ENCODE measurements at regions not wholly inside any gene's neighbourhood (a gene's known extent, or its start where the extent isn't known, plus 50 kb on each side); places are given as distances from the start of the nearest gene placed in this dataset.

DNA sequence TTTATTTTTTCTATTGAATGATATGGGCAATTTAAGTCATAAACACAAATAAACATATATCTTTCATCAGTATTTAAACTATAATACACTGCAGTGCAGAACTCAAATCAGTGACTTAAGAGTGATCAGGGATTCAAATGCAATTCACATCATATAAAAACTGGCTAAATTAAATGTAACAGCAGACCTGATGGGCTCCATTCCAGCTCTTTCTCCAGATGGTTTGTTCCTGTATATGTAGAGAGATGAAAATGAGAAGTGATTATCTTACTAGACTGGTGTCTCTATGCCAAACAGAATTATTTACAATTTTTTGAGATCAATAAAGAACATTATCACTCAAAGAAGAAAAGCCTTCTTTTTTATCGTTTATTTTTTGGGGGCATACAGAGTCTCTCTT, 568.8 kb upstream of the ADARB2 start:
- no peak for DNase-seq (ENCODE audit: extremely low spot score in 2 of 2)
- Histone ChIP-seq H3K36me3 (no peaks in the 10 kb centered on the region), H3K27me3 (no peaks in the 10 kb centered on the region), H3K9me3 (no peaks in the 10 kb centered on the region), H3K4me1 (no peaks in the 10 kb centered on the region), H3K4me3 (no peak overlapping the region), H3K27ac (no peak overlapping the region)
- TF ChIP-seq POLR2A (IDR thresholded peaks at IDR 0.05): no peak
- no peak for TF ChIP-seq POLR2AphosphoS5 (IDR thresholded peaks at IDR 0.05; ENCODE audit: insufficient read depth in 1 of 2, low read depth in 1 of 2)
- TF ChIP-seq, protein P1, sequence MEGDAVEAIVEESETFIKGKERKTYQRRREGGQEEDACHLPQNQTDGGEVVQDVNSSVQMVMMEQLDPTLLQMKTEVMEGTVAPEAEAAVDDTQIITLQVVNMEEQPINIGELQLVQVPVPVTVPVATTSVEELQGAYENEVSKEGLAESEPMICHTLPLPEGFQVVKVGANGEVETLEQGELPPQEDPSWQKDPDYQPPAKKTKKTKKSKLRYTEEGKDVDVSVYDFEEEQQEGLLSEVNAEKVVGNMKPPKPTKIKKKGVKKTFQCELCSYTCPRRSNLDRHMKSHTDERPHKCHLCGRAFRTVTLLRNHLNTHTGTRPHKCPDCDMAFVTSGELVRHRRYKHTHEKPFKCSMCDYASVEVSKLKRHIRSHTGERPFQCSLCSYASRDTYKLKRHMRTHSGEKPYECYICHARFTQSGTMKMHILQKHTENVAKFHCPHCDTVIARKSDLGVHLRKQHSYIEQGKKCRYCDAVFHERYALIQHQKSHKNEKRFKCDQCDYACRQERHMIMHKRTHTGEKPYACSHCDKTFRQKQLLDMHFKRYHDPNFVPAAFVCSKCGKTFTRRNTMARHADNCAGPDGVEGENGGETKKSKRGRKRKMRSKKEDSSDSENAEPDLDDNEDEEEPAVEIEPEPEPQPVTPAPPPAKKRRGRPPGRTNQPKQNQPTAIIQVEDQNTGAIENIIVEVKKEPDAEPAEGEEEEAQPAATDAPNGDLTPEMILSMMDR (IDR thresholded peaks at IDR 0.05): no peak
- intact Hi-C loops (cut with DNase I): no loop called here

DNA sequence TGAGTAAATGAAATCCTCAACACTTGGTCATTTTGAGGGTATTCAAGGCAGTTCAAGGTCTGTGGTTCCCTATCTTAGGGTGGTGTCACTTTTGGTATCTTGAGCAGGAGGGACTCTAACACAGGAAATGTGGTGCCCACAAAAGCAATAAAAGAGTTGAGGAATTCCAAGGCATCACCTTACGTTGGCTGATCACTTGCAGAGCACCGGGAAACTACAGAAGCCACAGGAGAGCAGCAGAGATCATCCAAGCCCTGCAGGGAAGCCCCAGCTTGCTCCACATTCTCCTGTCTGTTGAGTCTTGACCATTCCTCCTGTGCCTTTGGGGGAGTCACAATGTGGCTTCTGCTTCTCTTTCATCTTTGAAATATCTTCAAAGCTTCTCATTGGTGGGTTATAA, 565.8 kb upstream of the ADARB2 start:
- TF ChIP-seq POLR2AphosphoS5 (IDR thresholded peaks at IDR 0.05; ENCODE audit: insufficient read depth in 1 of 2, low read depth in 1 of 2) (no peak), POLR2A (IDR thresholded peaks at IDR 0.05) (no peak)
- TF ChIP-seq, protein P1 (IDR thresholded peaks at IDR 0.05): no peak
- no peak for DNase-seq (ENCODE audit: extremely low spot score in 2 of 2)
- Histone ChIP-seq H3K4me1 (no peaks in the 10 kb centered on the region), H3K4me3 (no peak overlapping the region), H3K27ac (no peak overlapping the region), H3K36me3 (no peaks in the 10 kb centered on the region), H3K9me3 (no peaks in the 10 kb centered on the region), H3K27me3 (no peaks in the 10 kb centered on the region)
- intact Hi-C loops (cut with DNase I): no loop called here

DNA sequence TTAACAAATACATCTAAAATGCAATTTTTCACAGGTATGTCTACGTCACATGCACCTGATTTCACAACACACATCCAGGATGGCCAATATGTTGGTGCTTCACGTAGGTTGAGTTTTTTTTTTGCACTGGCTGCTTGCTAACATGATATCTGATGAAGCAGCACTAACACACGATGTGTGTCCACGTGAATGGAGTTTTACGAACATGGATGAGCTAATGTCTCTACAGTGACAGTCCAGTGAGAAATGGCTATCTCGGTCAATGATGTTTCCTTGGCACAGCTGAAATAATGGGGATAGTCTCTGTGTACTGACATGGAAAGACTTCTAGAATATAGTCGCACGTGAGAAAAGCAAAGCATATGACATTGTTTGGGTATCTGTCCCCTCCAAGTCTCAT, 563.9 kb upstream of the ADARB2 start:
- intact Hi-C loops (cut with DNase I): no loop called here
- no peaks in the 10 kb centered on the region for H3K27me3 ChIP-seq
- no peak overlapping the region for H3K27ac ChIP-seq
- no peaks in the 10 kb centered on the region for H3K9me3 ChIP-seq
- no peak for DNase-seq (ENCODE audit: extremely low spot score in 2 of 2)
- H3K4me1 ChIP-seq: no peaks in the 10 kb centered on the region
- H3K36me3 ChIP-seq: no peaks in the 10 kb centered on the region
- no peak overlapping the region for H3K4me3 ChIP-seq
- TF ChIP-seq POLR2A (IDR thresholded peaks at IDR 0.05): no peak

DNA sequence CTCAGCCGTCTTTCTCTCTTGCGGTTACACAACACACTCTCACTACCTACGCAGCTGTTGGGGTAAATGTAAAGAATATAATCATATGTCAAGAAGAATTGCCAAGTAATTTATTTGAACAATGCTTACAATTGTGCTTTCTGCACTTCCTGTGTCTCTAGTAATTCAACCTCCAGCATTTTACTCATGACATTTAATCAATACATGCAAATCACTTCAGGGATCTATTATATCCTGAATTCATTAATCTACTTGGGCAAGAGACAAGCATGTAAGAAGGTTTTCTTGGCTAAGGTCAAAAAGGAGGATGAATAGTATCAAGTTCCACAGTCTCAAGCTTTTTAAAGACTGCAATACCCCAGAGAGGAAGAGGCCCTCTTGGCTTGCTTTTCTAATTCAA, 562.9 kb upstream of the ADARB2 start:
- no peaks in the 10 kb centered on the region for H3K36me3 ChIP-seq
- H3K27me3 ChIP-seq: no peaks in the 10 kb centered on the region
- no peak overlapping the region for H3K27ac ChIP-seq
- H3K9me3 ChIP-seq: no peaks in the 10 kb centered on the region
- H3K4me1 ChIP-seq: no peaks in the 10 kb centered on the region
- TF ChIP-seq, protein P1 (IDR thresholded peaks at IDR 0.05): no peak
- TF ChIP-seq POLR2AphosphoS5 (IDR thresholded peaks at IDR 0.05; ENCODE audit: insufficient read depth in 1 of 2, low read depth in 1 of 2) (no peak), POLR2A (IDR thresholded peaks at IDR 0.05) (no peak)
- intact Hi-C loops (cut with DNase I): no loop called here
- no peak for DNase-seq (ENCODE audit: extremely low spot score in 2 of 2)
- H3K4me3 ChIP-seq: no peak overlapping the region

DNA sequence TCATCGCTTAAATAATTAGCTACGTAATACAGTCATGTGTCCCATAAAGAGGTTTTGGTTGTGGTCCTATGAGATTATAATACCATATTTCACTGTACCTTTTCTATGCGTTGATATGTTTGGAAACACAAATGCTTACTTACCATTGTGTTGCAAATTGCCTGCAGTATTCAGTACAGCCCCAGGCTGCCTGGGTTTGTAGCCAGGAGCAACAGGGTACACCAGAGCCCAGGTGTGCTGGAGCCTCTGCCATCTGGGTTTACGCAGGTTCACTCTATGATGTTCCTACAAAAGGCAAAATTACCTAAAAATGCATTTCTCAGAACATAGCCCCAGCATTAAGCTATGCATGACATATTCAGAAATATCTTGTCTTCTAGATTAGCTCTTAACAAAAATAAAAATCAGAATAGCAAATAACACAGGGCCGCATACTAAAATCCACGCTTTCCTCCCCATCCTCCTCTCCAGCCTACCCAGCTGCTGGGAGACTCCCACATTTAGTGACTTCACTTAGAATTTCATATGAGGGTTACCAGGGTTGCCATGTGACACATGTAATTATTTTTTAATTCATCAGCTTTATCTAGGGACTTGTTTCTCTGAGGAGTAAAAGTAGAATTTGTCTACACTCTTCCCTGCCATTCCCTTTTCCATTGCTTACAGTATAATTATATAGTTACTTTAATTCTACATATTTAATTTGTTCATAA, 559.0 kb upstream of the ADARB2 start:
- Histone ChIP-seq H3K27me3 (no peaks in the 10 kb centered on the region), H3K36me3 (no peaks in the 10 kb centered on the region), H3K4me3 (no peak overlapping the region), H3K9me3 (no peaks in the 10 kb centered on the region), H3K4me1 (no peaks in the 10 kb centered on the region), H3K27ac (no peak overlapping the region)
- DNase-seq (ENCODE audit: extremely low spot score in 2 of 2): no peak
- intact Hi-C loops (cut with DNase I): no loop called here
- TF ChIP-seq, protein P1 (IDR thresholded peaks at IDR 0.05): no peak
- TF ChIP-seq POLR2AphosphoS5 (IDR thresholded peaks at IDR 0.05; ENCODE audit: insufficient read depth in 1 of 2, low read depth in 1 of 2) (no peak), POLR2A (IDR thresholded peaks at IDR 0.05) (no peak)
